Activated T-cell treated with anti-CD3 and anti-CD28 coated beads, Interleukin-2, amount 50 U/mL, for 48 hours (primary cell): ENCODE measurements at regions not wholly inside any gene's neighbourhood (a gene's known extent, or its start where the extent isn't known, plus 50 kb on each side); places are given as distances from the start of the nearest gene placed in this dataset.

Experiments
- DNase-seq, 2 experiments: peaks; one replicate each; pipeline ENCODE4 v3.0.0-alpha.2; 2020

GRCh38 chr15:77557564-77557963 lies 75.1 kb downstream of the LINGO1 start:
- DNase-seq: no peak

DNA sequence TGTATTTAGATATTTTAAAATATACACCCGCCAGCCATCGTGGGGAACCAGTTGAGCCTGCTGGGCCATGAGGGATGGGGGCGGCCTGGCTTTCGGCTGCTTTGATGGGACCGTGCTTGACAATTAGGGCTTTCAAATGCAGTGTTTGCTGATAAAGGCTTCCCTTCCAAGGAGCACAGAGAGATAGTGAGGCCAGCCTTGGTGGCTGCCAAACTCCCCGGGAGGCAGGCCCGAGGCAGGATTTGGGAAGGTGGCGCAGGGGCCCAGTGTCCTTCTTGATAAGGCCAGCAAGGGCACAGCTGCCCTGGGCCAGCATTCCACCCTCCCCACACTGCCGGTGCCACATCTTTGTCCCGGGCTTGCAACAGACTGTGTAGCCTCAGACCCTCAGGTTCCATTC lies 75.6 kb downstream of the LINGO1 start:
- DNase-seq: no peak

GRCh38 chr15:77556622-77557021 lies 76.1 kb downstream of the LINGO1 start:
- no peak for DNase-seq

DNA sequence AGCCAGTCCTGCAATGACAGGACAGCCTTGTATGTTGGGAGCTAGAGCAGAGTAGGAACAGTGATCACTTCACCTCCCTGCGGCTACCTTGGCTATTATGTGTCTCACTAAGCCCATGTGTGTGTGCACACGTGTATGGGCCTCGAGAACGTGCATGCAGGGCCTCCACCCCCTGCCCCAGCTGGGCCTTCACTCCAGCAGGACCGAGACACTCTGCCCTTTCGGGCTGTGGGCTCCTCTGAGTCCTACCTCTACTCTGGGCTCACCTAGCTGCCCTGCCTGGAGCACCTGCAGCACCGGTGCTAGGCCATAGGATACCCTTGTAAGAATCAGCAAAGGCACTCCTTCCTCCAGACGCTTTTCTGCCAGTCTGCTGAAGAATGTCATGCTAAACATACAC lies 77.5 kb downstream of the LINGO1 start:
- DNase-seq: no peak

GRCh38 chr15:77554306-77555080 lies 78.2 kb downstream of the LINGO1 start:
- DNase-seq: no peak

DNA sequence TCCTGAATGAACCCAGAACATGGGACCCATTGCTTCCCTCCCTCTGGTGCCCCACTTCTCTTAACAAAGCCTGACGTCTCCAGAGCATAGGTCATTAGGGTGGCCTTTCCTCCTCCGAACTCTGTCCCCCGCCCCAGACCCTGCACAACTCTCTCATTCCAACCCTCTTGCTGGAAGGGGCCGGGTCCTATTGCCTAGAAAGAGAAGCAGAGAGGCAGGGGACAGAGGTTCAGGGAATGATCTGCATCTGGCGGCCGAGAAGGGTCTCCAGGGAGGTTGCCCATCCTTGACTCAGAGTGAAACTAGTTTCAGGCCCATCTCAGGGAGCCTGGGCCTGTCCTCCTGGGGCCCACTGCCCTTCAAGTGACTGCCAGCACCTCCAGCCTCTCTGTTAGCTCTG lies 79.0 kb downstream of the LINGO1 start:
- DNase-seq: no peak

- DNase-seq: no peak
These were observed 79.5 kb downstream of the LINGO1 start for GRCh38 chr15:77553257-77553656.

- no peak for DNase-seq
These were observed 80.6 kb downstream of the LINGO1 start for GRCh38 chr15:77552066-77552465.

GRCh38 chr15:77550301-77551251 lies 82.1 kb downstream of the LINGO1 start:
- no peak for DNase-seq

GRCh38 chr15:77549576-77550288 lies 83.0 kb downstream of the LINGO1 start:
- no peak for DNase-seq

- DNase-seq: no peak
These were observed 83.8 kb downstream of the LINGO1 start for GRCh38 chr15:77548589-77549557.

DNA sequence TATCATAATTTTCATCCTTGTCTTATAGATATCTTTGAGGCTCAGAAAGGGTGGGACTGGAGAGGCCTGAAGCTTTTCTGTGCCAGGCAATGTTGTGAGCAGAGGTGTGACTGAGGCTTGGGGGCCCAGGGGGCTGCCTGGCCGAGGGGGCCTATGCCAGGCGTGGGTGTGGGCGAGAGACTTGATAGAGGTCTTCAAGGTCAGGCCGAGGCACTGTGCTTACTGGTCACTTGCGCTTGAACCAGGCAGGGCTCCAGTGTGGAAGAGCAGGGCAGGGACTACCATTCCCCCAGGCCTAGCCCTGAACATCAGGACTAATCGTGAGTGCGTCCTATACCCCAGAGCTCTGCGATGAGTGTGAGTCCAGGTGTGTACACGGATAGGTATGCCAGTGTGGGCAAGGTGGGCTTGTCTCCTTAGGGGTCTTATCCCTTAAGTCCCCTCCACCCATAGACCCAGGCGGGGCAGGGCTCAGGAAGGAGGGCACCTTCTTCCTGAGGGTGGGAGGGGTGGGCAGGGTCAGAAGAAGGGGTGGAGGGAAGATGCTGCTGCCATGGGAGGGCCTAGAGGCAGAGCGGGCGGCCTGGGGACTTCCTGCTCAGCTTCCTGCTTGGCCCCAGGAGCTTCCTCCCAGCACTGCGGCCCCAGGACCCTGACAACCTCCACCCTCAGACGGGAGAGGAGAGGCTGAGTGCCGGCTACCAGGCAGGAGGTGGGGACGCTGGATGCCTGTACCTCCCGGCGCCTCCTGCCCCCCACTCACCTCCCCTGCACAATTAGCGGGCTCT lies 84.7 kb downstream of the LINGO1 start:
- no peak for DNase-seq

DNA sequence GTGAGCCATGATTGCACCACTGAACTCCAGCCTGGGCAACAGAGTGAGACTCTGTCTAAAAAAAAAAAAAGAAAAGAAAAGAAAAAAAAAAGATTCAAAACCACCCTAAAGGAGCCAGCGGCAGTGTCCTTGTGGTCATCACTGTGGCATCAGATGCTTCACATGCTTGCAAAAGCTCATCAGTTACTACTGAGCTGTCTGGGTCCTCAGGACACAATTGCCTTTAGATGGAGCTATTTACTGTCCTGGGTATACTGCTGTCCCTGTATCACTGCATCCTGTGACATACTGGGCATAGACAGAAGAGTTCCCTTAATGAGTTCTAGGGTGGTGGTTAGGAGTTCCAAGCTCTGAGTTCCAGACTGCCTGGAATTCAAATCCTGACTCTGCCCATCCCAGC lies 85.8 kb downstream of the LINGO1 start:
- no peak for DNase-seq

GRCh38 chr15:77546050-77546501 lies 86.6 kb downstream of the LINGO1 start:
- no peak for DNase-seq

DNA sequence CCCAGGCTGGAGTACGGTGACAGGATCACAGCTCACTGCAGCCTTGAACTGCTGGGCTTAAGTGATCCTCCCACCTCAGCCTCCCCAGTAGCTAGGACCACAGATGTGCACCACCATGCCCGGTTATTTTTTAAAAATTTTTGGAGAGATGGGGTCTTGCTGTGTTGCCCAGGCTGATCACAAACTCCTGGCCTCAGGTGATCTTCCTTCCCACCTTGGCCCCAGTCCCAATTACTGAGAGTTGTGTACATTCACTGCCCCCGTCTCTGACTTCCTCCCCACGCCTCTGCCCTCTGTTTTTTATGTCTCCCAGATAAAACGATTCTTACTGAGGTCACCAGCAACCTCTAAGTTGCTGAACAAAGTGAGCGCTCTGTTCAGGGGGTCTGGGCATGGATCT lies 87.7 kb downstream of the LINGO1 start:
- DNase-seq: no peak

GRCh38 chr15:77544162-77544561 lies 88.5 kb downstream of the LINGO1 start:
- DNase-seq: no peak

DNA sequence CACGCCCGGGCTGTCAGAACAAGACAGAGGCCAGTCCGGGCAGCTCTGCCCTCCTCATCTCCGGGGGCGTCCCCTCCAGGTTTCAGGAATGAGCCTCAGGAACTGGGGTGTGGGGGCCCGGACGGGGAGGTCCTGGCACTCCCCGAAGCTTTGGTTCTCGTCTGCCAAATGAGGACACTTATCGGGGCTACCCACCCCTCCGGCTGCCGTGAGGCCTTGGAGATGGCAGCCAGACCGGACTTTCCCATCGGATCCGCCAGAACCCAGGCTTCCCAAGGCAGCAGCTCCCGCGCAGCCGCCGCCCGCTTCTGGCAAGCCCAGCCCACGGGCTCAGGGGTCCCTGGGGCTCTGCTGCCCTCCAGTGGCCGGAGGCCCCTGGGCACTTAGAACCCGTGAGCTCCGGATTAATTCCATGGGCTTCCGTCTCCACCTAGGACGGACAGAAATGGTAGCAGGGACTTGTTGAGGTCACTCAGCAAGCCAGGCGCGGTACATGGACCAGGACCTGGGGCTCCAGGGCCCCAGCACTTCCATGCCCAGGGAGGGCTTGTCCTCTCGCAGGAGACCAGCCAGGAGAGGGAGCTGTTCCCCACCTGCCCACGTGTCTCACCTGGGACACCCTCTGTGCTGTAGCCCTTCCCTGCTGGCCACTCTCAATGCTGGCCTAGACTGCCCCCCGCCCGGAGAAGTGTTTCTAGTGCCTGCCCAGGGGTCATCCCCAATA lies 89.4 kb downstream of the LINGO1 start:
- peak; percentile 83 to 87 for DNase-seq

DNA sequence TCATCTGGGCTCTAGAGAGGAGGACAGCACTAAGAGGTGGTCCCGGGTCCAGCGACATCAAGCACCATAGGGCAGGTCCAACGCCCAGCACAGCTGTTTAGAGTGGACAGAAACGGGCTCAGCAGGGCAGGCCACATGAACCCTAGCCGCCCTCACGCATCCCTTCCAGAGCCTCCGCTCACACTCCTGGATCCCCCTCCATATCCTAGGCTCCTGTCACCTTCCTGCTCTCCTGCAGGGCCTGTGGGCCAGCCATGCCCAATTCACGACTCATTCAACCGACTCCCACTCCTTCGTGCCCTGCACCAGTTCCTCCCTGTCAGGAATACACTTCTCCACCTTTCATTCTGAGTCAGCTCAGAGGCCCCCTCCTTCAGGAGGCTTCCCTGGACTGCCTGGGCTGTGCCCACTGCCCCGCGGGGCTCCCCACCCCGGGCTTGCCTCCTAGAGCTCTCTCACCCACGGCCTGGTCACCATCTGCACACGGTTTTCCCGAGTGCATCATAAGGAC lies 90.2 kb downstream of the LINGO1 start:
- DNase-seq: peak in 1 of 2 experiments; percentile 17

GRCh38 chr15:77541421-77542181 lies 91.1 kb downstream of the LINGO1 start:
- no peak for DNase-seq
